OCI-LY7 (cell line): ENCODE measurements at regions not wholly inside any gene's neighbourhood (a gene's known extent, or its start where the extent isn't known, plus 50 kb on each side); places are given as distances from the start of the nearest gene placed in this dataset.
"Not testable (repeated sequence)": the region's sequence is repeated elsewhere in the genome, so short reads cannot be mapped to it uniquely, and the experiment has no call there.

Experiments used
- BruUV-seq: library from RNA; stranded (reverse); fragments of 400-500 nt; replicated peaks from 2 replicates; lab custom pipeline; 2021; lab: Mats Ljungman, UMichigan
- CTCF ChIA-PET: fragments of 300-600 bp; sonication (Branson Sonifier 250); formaldehyde crosslinking; loops from one replicate; lab custom pipeline; 2022; ENCODE audit warnings: antibody characterized with exemption; ENCODE audit not compliant: unreplicated experiment; lab: Charles Lee
- POLR2A ChIA-PET: fragments of 300-600 bp; sonication (Branson Sonifier 250); formaldehyde crosslinking; loops from one replicate; lab custom pipeline; 2022; ENCODE audit warnings: antibody characterized with exemption; lab: Charles Lee
- DNase-seq: peaks from one replicate; pipeline ENCODE4 v3.0.0-alpha.2; 2015; ENCODE audit warnings: low spot score
- H2AFZ ChIP-seq: fragments of 200-600 bp; sonication (generic), shearing (Covaris generic); 2 replicates; pipeline ENCODE4 v1.6.1; 2014; ENCODE audit warnings: mild to moderate bottlenecking, antibody characterized with exemption, low read length, moderate library complexity
- H3K27ac ChIP-seq: fragments of 200-600 bp; sonication (generic); 2 replicates; pipeline ENCODE4 v1.5.1; 2014; ENCODE audit warnings: mixed run types, low read depth, mild to moderate bottlenecking, moderate library complexity, low read length, inconsistent platforms; ENCODE audit not compliant: poor library complexity, severe bottlenecking
- H3K36me3 ChIP-seq: fragments of 200-600 bp; sonication (generic); 2 replicates; pipeline ENCODE4 v1.6.1; 2014; ENCODE audit warnings: mild to moderate bottlenecking, antibody characterized with exemption, low read length, moderate library complexity, mixed read lengths; ENCODE audit not compliant: insufficient read depth
- H3K4me1 ChIP-seq: fragments of 200-600 bp; sonication (generic); 2 replicates; pipeline ENCODE4 v1.5.1; 2014; ENCODE audit warnings: mild to moderate bottlenecking, low read length; ENCODE audit not compliant: insufficient read depth, poor library complexity, severe bottlenecking
- H3K4me2 ChIP-seq: fragments of 200-600 bp; sonication (generic); 2 replicates; pipeline ENCODE4 v1.6.1; 2014; ENCODE audit warnings: mild to moderate bottlenecking, low read length
- H3K4me3 ChIP-seq: fragments of 200-600 bp; sonication (generic); 2 replicates; pipeline ENCODE4 v1.5.1; 2014; ENCODE audit warnings: mild to moderate bottlenecking, low read depth, low read length; ENCODE audit not compliant: poor library complexity, severe bottlenecking
- H3K79me2 ChIP-seq: fragments of 200-600 bp; sonication (generic); 2 replicates; pipeline ENCODE4 v1.6.1; 2016; ENCODE audit warnings: low read depth, mild to moderate bottlenecking, low read length, moderate library complexity, mixed read lengths; ENCODE audit not compliant: insufficient read depth
- H3K9me2 ChIP-seq: fragments of 200-600 bp; sonication (generic); 2 replicates; pipeline ENCODE4 v1.6.1; 2016; ENCODE audit warnings: mild to moderate bottlenecking, low read length, mixed read lengths; ENCODE audit not compliant: insufficient read depth
- H3K9me3 ChIP-seq: fragments of 200-600 bp; sonication (generic); 2 replicates; pipeline ENCODE4 v1.6.1; 2014; ENCODE audit warnings: mild to moderate bottlenecking, mixed run types, low read length, mixed read lengths
- H4K20me1 ChIP-seq: fragments of 200-600 bp; sonication (generic); 2 replicates; pipeline ENCODE4 v1.6.1; 2014; ENCODE audit warnings: mild to moderate bottlenecking, antibody characterized with exemption, low read length, moderate library complexity, mixed read lengths; ENCODE audit not compliant: insufficient read depth
- EZH2phosphoT487 ChIP-seq: fragments of 200-600 bp; sonication (generic); IDR thresholded peaks from 2 replicates; pipeline ENCODE4 v1.6.1; 2018; ENCODE audit warnings: low read depth, borderline replicate concordance, mild to moderate bottlenecking, mixed run types, antibody characterized with exemption, low read length, moderate library complexity, mixed read lengths
- intact Hi-C: fragments of 100-400 bp; cut with micrococcal nuclease; formaldehyde crosslinking; loops from one replicate; pipeline ENCODE4 v1.10.0; 2022; ENCODE audit not compliant: unreplicated experiment
- TF ChIP-seq, protein P1 (sequence below): fragments of 200-600 bp; sonication (generic); conservative IDR thresholded peaks from 2 replicates; pipeline ENCODE4 v1.5.1; 2014; ENCODE audit warnings: mild to moderate bottlenecking, antibody characterized with exemption, low read length, moderate library complexity, mixed read lengths

DNA sequence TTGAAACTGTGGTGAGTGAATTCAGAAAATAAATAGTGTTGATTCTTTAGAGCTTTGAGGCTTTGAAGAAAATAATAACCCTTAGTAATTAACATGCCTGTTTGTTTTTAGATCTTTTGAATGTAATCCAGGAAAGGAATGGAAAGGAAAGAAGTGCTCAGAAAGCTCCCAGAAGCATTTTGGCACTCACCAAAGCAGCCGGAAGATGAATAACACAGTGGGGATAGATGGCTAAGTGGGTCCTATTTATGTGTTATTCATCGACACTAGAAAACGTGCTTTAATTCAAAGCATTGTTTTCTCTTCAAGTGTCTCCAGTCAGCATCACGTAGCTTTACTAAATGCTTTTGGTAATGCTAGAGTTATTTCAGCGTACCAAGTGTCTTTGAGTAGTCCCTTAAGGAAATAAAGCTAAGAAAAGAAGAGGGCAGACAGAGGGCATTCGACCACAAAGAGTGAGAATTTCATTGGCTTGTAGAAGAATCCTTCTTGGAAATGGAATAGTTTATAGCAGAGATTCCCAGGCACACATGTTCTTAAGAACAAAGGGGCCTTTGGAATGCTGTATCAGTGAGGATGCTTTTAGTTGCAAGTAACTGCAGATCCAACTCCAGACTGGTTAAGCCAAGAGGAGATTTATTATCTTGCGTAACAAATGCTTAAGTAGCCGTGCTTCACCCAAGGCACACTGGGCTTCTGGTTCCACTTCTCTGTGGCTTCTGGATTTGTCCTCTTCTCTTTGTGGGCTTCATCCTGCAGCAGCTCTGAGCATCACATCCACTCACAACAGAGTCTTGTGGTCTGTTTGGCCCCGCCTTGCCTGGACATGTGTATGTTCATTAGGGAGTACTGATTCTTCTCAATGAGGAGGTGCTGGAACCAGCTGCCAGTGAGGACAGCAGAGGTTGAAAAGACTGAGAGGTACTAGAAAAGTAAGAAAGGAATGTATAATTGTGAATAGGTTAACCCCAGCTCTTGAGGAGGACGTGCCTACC is 63.6 kb upstream of the LTBP1 start:
- Histone ChIP-seq H3K27ac (no peak overlapping the region), H3K4me1 (peaks cover 7% of the 10 kb centered on the region), H3K4me3 (no peak overlapping the region), H3K9me3 (peaks cover 11% of the 10 kb centered on the region), H2AFZ (0 out of 2 replicates have a peak overlapping the region, but pooled peaks have one; percentile 12), H3K4me2 (no peak overlapping the region), H3K79me2 (no peaks in the 10 kb centered on the region), H4K20me1 (no peaks in the 10 kb centered on the region), H3K9me2 (no peaks in the 10 kb centered on the region), H3K36me3 (no peaks in the 10 kb centered on the region)
- POLR2A ChIA-PET: interaction anchor here (1.2 kb wide), 1 partner anchor 11 kb away, joined by 4 read pairs; no protein-coding TSS in a partner anchor
- CTCF ChIA-PET: no interaction called here
- no peak for TF ChIP-seq EZH2phosphoT487
- TF ChIP-seq, protein P1, sequence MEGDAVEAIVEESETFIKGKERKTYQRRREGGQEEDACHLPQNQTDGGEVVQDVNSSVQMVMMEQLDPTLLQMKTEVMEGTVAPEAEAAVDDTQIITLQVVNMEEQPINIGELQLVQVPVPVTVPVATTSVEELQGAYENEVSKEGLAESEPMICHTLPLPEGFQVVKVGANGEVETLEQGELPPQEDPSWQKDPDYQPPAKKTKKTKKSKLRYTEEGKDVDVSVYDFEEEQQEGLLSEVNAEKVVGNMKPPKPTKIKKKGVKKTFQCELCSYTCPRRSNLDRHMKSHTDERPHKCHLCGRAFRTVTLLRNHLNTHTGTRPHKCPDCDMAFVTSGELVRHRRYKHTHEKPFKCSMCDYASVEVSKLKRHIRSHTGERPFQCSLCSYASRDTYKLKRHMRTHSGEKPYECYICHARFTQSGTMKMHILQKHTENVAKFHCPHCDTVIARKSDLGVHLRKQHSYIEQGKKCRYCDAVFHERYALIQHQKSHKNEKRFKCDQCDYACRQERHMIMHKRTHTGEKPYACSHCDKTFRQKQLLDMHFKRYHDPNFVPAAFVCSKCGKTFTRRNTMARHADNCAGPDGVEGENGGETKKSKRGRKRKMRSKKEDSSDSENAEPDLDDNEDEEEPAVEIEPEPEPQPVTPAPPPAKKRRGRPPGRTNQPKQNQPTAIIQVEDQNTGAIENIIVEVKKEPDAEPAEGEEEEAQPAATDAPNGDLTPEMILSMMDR: no peak
- no peak for DNase-seq
- no TSS peak for BruUV-seq
- intact Hi-C loops: no loop called here

DNA sequence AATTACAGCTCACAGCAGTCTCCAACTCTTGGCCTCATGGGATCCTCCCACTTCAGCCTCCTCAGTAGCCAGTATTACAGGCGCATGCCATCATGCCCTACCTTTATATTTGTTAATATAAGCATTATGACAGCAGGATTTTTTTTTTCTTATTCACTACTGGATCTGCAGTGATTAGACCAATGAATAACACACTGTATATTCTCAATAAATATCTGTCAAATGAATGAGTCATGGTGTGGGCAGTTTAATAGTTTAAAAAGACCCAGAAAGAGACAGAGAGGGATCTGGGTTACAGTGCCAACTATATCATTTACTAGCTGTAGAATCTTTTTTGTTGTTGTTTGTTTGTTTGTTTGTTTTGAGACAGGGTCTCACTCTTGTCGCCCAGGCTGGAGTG is 62.4 kb upstream of the LTBP1 start:
- no peak for TF ChIP-seq EZH2phosphoT487
- TF ChIP-seq, protein P1: no peak
- ChIA-PET POLR2A (interaction anchor here (1.2 kb wide), 1 partner anchor 10 kb away, joined by 4 read pairs; no protein-coding TSS in a partner anchor), CTCF (no interaction called here)
- Histone ChIP-seq H3K79me2 (no peaks in the 10 kb centered on the region), H3K9me3 (peaks cover 20% of the 10 kb centered on the region), H4K20me1 (no peaks in the 10 kb centered on the region), H3K4me3 (no peak overlapping the region), H3K9me2 (no peaks in the 10 kb centered on the region), H3K4me1 (peaks cover 3% of the 10 kb centered on the region), H3K27ac (no peak overlapping the region), H2AFZ (no peak overlapping the region), H3K36me3 (no peaks in the 10 kb centered on the region), H3K4me2 (no peak overlapping the region)
- no peak for DNase-seq
- intact Hi-C loops: no loop called here
- BruUV-seq: no TSS peak

DNA sequence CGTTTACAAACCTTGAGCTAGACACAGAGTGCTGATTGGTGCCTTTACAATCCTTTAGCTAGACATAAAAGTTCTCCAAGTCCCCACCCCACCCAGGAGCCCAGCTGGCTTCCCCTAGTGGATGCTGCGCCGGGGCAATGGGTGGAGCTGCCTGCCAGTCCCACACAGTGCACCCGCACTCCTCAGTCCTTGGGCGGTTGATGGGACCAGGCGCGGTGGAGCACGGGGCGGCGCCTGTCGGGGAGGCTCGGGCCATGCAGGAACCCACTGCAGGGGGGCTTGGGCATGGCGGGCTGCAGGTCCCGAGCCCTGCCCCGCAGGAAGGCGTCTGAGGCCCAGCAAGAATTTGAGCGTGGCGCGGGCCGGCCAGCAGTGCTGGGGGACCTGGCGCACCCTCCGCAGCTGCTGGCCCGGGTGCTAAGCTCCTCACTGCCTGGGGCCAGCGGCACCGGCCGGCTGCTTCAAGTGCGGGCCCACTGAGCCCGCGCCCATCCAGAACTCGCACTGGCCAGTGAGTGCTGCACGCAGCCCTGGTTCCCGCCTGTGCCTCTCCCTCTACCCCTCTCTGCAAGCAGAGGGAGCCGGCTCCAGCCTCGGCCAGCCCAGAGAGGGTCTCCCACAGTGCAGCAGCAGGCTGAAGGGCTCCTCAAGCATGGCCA is 60.2 kb upstream of the LTBP1 start:
- H3K4me3 ChIP-seq, intact Hi-C loops, H3K4me2 ChIP-seq, H2AFZ ChIP-seq, POLR2A ChIA-PET, H4K20me1 ChIP-seq, H3K36me3 ChIP-seq, H3K27ac ChIP-seq, H3K4me1 ChIP-seq, H3K9me2 ChIP-seq, CTCF ChIA-PET, H3K79me2 ChIP-seq, BruUV-seq, DNase-seq: not testable (repeated sequence)
- H3K9me3 ChIP-seq: peaks cover 23% of the 10 kb centered on the region
